ENCODE measurements at regions not wholly inside any gene's neighbourhood (a gene's known extent, or its start where the extent isn't known, plus 50 kb on each side); places are given as distances from the start of the nearest gene placed in this dataset.
"Not testable (repeated sequence)": the region's sequence is repeated elsewhere in the genome, so short reads cannot be mapped to it uniquely, and the experiment has no call there.

DNA sequence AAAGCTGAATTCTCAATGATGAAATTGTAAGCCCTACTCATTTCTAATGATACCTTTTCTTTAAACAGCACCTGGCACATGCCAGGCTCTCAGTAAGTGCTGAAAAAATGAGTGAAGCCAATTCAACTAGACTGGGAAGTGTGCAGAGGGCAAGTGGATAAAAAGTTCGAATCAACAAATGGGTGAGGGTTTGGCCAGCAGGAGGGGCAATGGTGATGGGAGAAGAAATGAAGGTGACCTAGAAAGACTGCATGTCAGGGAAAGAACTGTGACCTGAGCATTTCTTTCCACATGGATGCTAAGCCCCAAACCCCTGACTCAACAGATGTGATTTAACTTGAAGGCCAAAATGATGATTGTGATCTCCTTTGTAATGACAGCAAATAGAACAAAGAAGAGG lies 54.6 kb downstream of the DKK1 start:
- no peak for DNase-seq
- H3K36me3 Mint-ChIP-seq (ENCODE audit: unreplicated experiment), result no peaks in the 10 kb centered on the region
- peaks cover 2% of the 10 kb centered on the region for H3K27me3 Mint-ChIP-seq (ENCODE audit: unreplicated experiment)
- peaks cover 1% of the 10 kb centered on the region for H3K9me3 Mint-ChIP-seq (ENCODE audit: unreplicated experiment)
- H3K27ac Mint-ChIP-seq (ENCODE audit: unreplicated experiment), result no peak overlapping the region
- peaks cover 2% of the 10 kb centered on the region for H3K4me1 Mint-ChIP-seq (ENCODE audit: low read depth, unreplicated experiment)
- no peak overlapping the region for H3K4me3 Mint-ChIP-seq (ENCODE audit: unreplicated experiment)
- TF ChIP-seq, protein P1, sequence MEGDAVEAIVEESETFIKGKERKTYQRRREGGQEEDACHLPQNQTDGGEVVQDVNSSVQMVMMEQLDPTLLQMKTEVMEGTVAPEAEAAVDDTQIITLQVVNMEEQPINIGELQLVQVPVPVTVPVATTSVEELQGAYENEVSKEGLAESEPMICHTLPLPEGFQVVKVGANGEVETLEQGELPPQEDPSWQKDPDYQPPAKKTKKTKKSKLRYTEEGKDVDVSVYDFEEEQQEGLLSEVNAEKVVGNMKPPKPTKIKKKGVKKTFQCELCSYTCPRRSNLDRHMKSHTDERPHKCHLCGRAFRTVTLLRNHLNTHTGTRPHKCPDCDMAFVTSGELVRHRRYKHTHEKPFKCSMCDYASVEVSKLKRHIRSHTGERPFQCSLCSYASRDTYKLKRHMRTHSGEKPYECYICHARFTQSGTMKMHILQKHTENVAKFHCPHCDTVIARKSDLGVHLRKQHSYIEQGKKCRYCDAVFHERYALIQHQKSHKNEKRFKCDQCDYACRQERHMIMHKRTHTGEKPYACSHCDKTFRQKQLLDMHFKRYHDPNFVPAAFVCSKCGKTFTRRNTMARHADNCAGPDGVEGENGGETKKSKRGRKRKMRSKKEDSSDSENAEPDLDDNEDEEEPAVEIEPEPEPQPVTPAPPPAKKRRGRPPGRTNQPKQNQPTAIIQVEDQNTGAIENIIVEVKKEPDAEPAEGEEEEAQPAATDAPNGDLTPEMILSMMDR (IDR thresholded peaks at IDR 0.05; ENCODE audit: partially characterized antibody, unreplicated experiment), result no peak

DNA sequence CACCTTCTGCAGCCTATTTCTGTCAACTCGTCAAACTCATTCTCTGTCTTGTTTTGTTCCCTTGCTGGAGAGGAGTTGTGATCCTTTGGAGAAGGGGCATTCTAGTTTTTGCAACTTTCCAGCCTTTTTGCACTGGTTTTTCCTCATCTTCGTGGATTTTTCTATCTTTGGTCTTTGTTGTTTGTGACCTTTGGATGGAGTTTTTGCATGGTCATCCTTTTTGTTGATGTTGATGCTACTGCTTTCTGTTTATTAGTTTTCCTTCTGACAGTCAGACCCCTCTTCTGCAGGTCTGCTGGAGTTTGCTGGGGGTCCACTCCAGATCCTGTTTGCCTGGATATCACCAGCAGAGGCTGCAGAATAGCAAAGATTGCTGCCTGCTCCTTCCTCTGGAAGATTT lies 60.1 kb downstream of the DKK1 start:
- H3K4me1 Mint-ChIP-seq (ENCODE audit: low read depth, unreplicated experiment); H3K27me3 Mint-ChIP-seq (ENCODE audit: unreplicated experiment); DNase-seq; H3K4me3 Mint-ChIP-seq (ENCODE audit: unreplicated experiment); H3K9me3 Mint-ChIP-seq (ENCODE audit: unreplicated experiment); H3K36me3 Mint-ChIP-seq (ENCODE audit: unreplicated experiment); H3K27ac Mint-ChIP-seq (ENCODE audit: unreplicated experiment): not testable (repeated sequence)

DNA sequence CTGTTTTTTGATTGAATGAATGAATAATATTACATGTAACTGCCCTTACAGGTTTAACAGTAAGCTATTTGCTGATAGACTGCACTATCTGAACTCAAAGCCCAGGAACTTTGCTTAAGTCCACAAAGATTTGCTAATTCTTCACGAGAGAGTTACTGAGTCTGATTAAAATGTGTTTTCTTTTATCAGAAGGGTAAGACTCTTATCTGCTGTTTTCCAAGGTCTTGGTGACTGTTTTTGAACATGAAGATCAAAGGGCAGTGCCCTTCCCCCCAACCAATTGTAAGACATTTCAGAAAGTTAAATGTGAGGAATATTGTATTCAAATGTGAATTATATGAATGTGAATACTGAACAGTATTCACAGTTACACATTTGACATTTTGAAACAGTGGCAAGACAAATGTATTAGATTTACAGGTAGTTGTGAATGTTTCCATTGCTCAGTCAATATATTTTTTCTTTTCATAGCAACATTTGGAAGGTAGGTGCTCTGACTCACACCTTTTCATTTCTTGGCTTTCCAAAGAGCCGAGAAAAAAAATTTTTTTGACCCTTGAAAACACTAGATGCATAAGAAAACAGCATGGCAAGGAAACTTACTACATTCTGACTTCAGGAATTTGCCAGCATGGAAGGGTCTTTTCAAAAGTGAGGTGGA lies 62.7 kb downstream of the DKK1 start:
- TF ChIP-seq, protein P1 (IDR thresholded peaks at IDR 0.05; ENCODE audit: partially characterized antibody, unreplicated experiment), result no peak
- Mint-ChIP-seq H3K4me1 (ENCODE audit: low read depth, unreplicated experiment) (no peaks in the 10 kb centered on the region), H3K27me3 (ENCODE audit: unreplicated experiment) (peaks cover 2% of the 10 kb centered on the region), H3K36me3 (ENCODE audit: unreplicated experiment) (no peaks in the 10 kb centered on the region), H3K9me3 (ENCODE audit: unreplicated experiment) (peaks cover 1% of the 10 kb centered on the region), H3K4me3 (ENCODE audit: unreplicated experiment) (no peak overlapping the region), H3K27ac (ENCODE audit: unreplicated experiment) (no peak overlapping the region)
- DNase-seq, result no peak

DNA sequence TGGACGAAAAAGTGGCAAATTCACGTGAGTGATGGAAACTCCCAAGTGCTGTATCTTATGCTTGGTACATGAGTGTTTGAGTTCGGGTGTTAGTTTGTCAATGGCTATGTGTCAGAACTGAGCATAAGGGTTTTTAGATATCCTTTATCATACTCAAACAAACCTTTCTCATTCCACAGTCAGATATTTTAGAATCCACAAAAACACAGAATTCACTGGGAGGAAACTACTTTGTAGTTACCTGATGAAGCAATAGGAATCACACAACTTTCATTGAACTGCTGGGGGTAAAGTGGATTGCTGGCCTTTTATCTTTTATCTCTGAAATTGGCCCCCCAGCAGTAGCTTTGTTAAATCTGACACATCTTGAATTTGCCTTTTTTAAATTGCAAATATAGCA lies 64.0 kb downstream of the DKK1 start:
- DNase-seq, result no peak
- H3K36me3 Mint-ChIP-seq (ENCODE audit: unreplicated experiment), result no peaks in the 10 kb centered on the region
- no peaks in the 10 kb centered on the region for H3K4me1 Mint-ChIP-seq (ENCODE audit: low read depth, unreplicated experiment)
- H3K27me3 Mint-ChIP-seq (ENCODE audit: unreplicated experiment), result peaks cover 2% of the 10 kb centered on the region
- H3K27ac Mint-ChIP-seq (ENCODE audit: unreplicated experiment), result no peak overlapping the region
- TF ChIP-seq, protein P1 (IDR thresholded peaks at IDR 0.05; ENCODE audit: partially characterized antibody, unreplicated experiment), result no peak
- H3K4me3 Mint-ChIP-seq (ENCODE audit: unreplicated experiment), result no peak overlapping the region
- H3K9me3 Mint-ChIP-seq (ENCODE audit: unreplicated experiment), result no peaks in the 10 kb centered on the region

DNA sequence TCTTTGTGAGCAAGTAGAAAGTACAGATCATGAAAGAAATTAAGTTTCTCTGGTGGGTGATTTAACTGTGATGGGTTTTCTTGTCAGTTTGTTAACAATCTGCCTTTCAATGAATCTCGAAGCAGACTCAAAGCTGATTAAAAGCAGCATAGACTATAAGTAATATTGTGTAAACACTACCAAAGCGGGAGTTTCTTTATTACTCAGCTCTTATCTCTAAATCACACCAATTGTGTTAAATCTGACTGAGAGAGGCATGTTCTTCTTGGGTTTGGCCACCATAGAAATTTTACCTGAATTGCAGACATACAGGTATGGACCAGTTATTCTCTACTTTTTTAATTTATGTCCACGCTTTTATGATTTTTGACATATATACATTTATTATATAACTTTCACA lies 65.2 kb downstream of the DKK1 start:
- H3K27me3 Mint-ChIP-seq (ENCODE audit: unreplicated experiment), result no peaks in the 10 kb centered on the region

More for the DNA sequence above, 65.2 kb downstream of the DKK1 start:
- H3K9me3 Mint-ChIP-seq (ENCODE audit: unreplicated experiment), result no peaks in the 10 kb centered on the region
- no peaks in the 10 kb centered on the region for H3K4me1 Mint-ChIP-seq (ENCODE audit: low read depth, unreplicated experiment)
- TF ChIP-seq, protein P1 (IDR thresholded peaks at IDR 0.05; ENCODE audit: partially characterized antibody, unreplicated experiment), result no peak
- H3K4me3 Mint-ChIP-seq (ENCODE audit: unreplicated experiment), result no peak overlapping the region
- no peaks in the 10 kb centered on the region for H3K36me3 Mint-ChIP-seq (ENCODE audit: unreplicated experiment)
- no peak for DNase-seq
- no peak overlapping the region for H3K27ac Mint-ChIP-seq (ENCODE audit: unreplicated experiment)
